Dedifferentiated amniotic fluid mesenchymal stem cell (primary cell): ENCODE measurements at regions not wholly inside any gene's neighbourhood (a gene's known extent, or its start where the extent isn't known, plus 50 kb on each side); places are given as distances from the start of the nearest gene placed in this dataset.
"Not testable (repeated sequence)": the region's sequence is repeated elsewhere in the genome, so short reads cannot be mapped to it uniquely, and the experiment has no call there.

Source experiments
- DNase-seq: peaks from one replicate; pipeline ENCODE4 v3.0.0-alpha.2; 2016; ENCODE audit errors: extremely low spot score

DNA sequence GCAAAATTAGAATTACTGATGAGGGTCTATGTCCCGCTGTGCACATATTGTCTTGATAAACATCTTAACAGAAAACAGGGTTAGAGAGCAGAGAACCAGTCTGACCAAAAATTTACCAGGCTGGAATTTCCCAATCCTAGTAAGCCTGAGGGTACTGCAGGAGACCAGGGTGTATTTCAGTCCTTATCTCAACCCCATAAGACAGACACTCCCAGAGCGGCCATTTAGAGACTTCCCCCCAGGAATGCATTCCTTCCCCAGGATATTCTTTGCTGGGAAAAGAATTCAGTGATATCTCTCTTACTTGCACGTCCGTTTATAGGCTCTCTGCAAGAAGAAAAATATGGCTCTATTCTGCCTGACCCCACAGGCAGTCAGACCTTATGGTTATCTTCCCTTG is 101.4 kb upstream of the FAM3C start:
- DNase-seq: not testable (repeated sequence)

DNA sequence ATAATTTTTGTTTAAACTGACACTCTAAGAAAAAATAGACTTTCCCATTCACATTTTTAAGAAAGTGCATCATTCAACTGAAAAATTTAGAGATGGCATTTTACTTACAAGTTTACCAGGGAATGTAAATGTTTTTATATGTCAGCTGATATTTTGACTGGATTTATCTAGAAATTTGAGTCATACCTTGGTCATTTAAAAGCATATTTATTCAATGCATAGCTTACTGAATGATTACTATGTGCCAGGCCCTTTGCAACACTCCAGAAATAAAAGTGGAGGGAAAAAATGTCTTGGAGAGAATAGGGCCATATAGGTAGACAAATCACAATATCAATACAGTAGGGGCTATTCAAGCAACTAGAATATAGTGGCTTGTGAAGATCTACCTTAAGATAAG is 98.4 kb upstream of the FAM3C start:
- peak; percentile 44 for DNase-seq

DNA sequence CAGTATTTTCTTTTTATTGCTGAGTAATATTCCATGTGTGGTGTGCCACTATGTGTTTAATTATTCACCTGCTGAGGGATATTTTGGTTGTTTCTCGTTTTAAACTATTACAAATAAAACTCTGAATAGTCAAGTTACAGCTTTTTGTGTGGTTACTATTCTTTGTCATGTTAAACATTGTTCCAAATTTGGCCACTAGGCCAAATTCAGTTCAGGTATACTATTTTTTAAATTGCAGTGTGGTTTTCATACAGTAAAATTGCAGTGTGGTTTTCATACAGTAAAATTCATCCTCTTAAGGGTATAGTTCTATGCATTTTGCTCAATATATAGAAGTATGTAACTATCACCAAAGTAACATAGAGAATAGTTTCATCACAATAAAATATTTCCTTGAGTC is 97.4 kb upstream of the FAM3C start:
- no peak for DNase-seq

DNA sequence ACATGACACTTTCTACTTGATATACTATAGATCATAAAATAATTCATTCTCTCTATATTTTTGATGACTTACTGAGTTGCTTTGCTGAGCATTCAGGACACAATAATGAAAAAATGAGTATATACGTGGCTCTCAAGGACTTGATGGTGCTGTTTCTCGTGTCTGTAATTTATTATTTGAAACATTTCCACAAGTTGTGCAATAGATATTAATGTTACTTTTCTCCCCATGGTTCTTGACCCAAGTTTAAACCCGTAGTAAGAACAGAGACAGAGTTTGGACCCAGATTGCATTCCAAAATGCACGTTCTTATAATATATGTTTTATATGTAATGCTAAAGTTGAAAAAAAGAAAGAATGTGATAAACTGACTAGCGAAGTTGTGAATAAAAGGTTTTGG is 94.2 kb upstream of the FAM3C start:
- no peak for DNase-seq

DNA sequence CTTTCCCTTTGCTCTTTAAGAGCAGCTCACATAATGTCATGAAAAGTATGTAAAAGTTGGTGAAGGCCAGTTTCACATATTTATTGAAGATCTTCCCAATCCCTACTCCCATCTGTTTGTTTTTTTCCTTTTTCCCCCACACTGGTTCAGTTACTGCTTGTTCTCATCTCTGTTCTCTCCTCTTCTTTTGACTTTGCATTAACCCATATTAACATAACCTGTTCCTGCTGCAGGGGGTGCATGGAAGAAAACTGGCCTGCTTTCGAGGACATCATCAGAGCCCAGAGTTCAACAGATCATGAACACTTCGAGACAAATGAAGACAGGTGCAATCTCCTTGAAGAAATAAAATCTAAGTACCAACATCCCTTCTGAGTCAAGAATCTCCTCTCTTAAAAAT is 93.3 kb upstream of the FAM3C start:
- no peak for DNase-seq

DNA sequence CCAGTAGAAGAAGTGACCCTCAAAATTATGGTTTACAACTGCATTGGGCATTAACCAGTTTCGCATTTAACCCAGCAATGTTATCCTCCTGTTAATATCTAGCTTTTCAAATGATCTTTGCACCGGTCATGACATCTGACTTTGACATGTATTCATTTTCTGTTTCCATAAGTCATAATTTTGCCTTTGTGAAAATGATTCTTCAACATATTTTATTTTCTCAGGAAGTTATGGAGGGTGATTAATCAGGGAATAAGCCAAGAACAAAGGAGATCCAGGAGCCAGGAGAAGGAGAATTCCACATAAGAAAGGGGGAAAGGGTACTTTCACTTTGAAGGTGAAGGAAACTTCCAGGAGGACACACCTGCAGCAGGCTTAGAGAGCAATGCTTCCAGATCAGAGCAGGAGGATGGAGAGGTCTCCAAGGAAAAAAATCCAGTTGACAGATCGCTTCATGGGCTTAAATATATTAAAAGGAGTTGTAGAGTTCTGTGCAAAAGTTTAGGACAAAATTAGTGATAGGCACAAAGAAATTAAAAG is 92.1 kb upstream of the FAM3C start:
- no peak for DNase-seq

DNA sequence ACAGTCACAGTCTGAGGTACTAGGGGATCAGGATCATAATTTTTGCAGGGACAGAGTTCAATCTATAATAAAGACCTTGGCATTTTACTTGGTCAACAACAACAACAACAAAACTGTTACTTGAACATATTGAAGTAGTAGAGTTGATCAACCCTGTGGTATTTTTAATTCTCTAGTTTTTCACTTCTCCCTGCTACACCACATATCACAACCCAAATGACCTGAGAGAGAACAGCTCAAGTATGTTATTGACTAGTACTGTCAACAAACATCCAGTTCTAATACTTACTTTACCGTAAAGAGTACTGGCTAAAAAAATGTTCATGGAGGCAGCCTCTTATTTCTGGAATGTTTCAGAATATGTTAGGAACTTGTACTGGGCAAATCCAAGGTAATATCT is 90.5 kb upstream of the FAM3C start:
- DNase-seq: no peak

DNA sequence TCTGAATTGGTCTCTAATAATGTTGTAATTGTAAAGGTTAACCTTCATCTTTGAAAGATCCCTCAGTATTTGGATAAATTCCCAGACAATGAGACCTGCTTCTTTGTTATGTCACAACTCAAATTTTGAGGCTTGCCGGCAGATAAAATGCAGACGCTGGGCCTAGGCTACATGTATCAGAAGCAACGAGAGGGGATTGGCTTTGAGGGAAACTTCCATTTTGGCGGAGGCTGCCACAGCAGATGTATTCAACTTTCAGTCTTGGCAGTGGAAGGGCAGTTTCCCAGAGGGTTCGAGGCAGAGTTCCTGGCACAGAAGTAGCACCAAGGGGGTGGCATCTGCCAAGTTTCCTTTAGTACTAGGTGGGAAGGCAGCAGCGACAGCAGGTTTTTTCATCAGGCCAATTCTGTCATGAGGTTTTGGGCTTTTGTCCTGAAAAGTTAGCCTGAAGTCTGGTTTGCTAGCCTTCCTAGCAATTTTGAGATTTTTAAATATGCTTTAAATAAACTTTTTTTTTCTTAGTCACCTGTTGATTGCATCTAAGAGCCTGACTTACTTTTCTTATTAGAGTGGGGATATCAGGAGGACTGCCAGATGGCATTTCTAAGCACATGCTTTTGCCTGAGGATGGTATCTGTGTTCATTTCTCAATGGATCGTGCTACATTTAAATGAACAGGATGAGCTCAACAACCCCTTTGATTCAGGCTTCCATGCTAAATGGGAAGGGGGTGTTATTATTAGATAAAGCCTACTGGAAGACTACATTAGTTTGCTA is 89.5 kb upstream of the FAM3C start:
- DNase-seq: no peak

DNA sequence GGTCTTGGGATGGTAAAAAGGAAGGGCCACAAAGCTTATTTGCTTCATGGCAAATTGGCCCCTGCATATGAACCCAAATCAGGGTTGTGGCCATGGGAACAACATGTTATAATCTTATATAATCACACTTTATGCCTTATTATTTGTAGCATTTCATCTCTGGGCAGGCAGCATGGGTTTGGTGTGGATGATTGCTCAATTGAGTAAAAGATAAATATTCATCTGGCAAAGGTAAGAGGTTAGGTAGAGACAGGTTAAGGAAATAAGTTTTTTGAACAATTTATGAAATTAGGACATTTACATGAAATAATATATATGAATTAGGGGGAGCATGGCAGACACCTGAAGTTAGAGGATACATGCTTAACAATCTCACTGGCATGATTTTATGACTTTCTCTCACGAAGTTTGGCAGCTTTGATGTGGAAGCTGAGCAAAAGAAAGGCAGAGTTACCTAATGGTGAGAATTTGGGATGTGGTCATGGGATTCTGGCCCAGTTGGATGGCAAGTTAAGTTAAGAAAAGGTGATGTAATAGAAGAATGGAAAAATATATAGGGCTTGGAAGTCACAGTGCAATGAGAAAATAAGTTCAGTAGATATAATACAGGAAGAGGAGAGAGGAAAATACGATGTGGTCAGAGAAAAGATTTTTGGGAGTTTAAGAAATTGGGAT is 88.1 kb upstream of the FAM3C start:
- DNase-seq: no peak

DNA sequence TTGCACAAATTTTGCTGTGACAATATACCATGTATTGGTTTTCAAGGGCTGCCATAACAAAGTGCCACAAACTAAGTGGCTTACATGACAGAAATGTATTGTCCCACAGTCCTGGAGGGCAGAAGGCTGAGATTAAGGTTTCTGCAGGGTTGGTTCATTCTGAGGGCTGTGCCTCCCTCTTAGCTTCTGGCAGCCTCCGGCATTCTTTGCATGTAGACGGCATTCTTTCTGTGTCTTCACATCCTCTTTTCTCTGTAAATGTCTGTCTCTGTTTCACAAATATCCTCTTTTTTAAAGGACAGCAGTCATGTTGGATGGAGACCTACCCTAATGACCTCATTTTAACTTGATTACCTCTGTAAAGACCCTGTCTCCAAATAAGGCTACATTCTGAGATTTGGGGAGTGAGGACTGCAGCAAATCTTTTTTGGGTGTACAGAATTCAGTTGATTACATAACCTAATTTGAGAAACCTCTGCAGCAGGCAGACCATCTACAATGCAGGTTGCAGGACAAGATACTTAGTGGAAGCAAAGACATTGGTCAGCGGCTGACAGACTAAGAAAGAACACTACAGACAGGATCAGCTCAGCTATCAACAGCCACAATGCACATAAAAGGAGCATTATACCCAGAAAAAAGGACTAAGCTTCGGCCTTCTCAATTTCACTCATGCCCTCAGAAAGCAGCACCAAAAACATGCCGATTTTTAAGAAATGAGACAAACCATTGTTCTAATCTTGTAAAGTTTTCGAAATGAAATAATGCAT is 84.6 kb upstream of the FAM3C start:
- peak; percentile 29 for DNase-seq

DNA sequence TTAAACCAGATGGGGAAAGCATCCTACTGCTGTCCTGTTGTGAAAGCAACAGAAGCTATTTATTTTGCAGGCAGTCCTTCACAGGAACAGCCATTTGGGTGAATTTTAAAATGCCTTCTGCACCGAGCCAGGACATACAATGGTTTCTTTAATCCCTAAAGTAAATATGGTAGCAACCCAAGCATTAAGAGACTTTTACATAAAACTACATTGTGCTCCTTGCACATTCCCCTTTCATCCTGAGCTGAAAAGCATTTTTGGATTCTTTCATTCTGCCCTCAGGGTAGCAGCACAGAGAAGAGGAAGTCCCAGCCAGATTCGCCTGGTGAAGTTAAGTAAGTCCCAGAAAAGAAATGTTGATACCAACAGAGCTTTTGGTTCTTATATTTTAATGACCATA is 84.0 kb upstream of the FAM3C start:
- DNase-seq: peak; percentile 68

DNA sequence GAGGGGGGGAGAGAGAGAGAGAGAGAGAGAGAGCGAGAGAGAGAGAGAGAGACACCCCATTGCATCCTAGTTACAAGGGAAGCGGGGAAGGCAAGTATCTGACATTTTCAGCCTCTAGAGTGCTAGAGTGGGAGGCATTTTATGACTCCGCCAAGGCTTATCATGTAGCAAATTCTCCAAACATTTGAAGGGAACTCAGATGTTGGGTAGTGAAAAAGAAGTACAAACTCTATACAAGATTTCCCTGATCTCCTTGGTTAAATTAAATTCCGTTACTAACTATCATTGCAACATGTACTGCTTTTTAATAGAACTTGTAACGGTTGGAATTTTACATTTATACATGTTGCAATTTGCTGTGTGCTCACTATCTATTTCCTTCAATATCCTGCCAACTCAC is 83.4 kb upstream of the FAM3C start:
- no peak for DNase-seq

DNA sequence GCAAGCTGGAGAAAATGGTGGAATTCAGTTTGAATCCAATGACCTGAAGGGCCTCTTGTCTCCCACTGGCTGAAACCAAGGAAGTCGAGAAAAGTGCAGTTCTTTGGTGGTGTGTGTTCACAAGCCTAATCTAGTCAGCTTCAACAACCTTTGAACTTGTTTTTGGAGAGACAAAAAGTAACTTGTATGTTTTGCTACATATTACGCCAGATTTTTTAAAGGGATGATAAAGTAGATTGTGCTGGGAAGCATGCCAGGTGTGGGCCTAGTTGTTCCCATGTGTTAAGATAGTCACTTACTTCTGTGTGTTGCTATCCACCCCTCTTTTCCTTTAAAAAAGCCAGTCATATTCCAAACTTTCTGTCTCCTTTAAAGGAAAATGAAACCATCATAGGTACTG is 79.7 kb upstream of the FAM3C start:
- DNase-seq: no peak

DNA sequence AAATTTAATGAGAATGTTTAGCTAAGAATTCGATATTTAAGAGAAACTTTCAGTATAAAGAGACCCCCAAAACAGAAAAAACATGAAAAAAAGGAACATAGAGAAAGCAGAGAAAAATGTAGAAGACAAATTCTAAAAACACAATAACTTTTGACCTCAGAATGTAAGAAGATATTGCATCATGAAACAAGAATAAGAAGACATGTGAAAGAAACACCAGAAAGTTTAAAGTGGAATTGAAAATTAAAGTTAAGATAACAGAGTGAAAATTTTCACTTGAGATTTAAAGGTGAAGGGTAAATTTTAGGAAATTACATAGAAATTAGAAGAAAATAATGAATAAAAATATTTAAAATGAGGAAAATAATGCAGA is 78.2 kb upstream of the FAM3C start:
- DNase-seq: no peak

DNA sequence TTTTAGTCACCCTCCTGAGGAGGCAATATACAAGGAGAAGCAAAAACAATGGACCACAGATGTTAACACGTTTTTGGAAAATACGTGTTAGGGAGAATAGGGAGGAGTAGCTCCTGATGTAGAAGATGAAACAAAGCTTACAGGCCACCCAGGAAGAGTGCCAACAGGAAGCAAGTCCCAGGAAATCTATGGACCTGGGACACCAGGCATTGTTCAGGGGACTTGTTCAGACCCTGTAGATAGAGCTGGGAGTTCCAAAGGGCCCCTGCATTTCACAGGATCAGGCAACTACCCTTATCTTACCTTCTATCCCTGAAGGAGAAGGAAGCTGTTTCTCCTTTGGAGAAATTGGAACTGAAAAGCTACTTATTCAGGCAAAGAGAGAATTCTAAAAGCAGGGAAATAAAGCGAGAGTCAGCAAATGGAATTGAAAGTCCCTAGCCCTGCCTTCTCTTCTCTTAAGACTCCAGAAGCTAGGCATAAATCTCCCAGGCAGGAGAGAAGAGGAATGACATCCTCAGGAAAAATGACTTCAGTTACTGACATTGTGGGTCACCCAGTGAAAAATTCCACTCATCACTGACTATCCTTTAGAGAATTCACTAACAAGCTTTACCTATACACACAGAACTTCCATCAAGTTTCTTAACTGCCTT is 77.7 kb upstream of the FAM3C start:
- DNase-seq: no peak

DNA sequence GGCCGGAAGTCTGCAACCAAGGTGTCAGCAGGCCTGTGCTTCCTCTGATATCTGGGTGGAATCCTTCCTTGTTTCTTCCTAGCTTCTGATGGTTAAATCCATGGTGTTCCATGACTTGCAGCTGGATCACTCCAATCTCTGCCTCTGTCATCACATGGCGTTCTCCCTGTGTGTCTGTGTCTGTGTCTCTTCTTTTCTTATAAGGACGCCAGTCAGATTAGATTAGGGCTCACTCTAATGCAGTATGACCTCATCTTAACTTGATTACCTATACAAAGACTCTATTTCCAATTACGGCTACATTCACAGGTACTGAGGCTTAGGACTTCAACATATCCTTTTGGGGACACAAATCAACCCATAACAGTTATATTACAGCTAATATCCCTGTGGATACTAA is 70.3 kb upstream of the FAM3C start:
- DNase-seq: no peak

DNA sequence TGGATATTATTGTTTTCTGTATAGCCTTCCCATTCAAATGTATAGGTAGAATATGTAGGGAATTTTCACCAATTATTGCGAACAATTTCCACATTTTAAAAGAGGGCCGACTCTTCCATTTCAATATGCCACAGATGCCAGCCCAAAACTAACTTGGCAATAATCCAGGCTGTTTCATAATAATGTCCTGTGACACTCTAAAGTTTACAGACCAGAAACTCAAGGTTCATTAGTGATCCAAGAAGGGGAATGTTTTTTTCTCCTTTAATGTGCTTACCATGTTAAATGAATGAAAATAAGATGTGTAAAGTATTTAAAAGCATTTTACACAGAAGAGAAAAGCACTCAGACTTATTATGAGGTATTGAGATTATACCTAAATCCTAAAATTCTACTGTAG is 63.0 kb upstream of the FAM3C start:
- no peak for DNase-seq

DNA sequence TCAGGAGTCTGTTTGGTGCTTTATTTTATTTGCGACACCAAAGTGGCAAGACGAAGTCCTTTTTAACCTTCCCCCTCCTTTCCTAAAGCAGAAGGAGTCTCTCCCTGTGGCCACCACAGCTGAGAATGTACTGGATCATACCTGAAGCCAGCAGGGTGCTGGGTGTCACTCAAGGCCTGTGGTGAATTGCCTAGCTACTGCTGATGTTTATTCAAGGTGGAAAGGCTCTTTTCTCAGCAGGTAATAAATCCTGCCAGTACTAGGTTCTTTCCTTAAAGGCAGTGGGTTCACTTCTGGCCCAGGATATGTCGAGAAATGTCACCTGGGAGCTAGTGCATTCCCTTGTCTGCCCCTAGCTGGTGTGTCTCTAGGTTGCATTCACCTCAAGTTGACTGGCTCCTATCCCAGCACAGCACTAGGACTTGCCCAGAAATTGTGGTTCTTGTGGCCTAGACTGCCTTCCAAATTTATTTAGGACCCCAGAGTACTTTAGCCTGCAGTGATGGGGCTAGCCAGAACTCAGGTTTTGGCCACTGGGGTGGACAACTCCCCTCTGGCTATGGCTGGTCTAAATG is 60.8 kb upstream of the FAM3C start:
- DNase-seq: no peak

DNA sequence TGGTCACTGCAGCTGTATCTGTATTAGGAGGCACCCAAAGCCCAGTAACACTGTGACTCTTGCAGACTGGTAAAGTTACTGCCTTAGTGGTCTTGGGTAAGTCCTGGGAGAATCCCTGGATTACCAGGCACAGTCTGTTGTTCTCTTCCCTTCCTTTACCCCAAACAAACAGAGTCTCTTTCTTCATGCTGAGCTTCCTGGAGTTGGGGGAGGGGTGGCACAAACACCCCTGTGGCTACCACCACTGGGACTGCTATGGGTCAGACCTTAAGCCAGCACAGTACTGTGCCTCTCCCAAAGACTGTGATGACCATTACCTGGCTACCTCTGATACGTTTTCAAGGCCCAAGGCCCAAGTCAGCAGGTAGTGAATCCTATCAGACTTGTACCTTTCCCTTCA is 59.9 kb upstream of the FAM3C start:
- DNase-seq: no peak

DNA sequence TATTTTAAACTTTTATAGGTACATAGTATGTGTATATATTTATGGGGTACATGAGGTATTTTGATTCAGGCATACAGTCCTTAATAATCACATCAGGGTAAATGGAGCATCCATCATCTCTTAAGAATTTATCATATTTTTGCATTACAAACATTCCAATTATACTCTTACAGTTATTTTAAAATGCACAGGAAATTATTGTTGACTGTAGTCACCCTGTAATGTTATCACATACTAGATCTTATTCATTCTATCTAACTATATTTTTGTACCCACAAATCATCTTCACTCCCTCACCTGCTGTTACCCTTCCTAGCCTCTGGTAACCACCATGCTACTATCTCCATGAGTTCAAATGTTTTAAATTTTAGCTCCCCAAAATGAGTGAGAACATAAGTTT is 56.3 kb upstream of the FAM3C start:
- DNase-seq: no peak

DNA sequence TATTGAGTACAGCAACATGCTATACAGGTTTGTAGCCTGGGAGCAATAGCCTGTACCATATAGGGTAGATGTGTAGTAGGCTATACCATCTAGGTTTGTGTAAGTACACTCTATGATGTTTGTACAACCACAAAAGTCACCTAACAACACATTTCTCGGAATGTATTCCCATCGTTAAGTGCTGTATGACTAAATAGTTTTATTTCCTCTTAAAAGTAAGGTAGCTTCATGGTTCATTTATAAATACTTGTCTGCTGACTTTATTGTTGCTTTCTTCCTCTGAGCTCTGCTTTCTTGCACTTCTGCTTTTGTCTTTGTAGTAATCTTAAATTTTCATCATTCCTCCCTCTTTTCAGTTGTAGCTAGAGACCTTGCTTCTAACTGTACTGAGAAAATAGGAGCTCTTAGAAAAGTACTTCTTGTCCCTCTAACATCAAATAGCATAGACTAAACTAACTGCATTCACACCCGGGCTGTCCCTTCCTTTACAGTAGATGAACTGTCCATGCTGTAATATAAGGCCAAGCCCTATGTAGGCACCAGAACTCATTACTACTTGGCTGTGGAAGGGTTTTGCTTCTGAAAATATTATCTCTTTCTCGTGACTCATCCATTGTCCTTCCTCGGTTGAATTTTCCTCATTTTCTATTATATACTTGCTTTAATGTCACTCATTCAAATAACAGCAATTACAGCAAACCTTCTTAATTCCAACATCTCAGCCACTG is 55.4 kb upstream of the FAM3C start:
- no peak for DNase-seq
